ENCODE measurements at regions not wholly inside any gene's neighbourhood (a gene's known extent, or its start where the extent isn't known, plus 50 kb on each side); places are given as distances from the start of the nearest gene placed in this dataset.
"Not testable (repeated sequence)": the region's sequence is repeated elsewhere in the genome, so short reads cannot be mapped to it uniquely, and the experiment has no call there.

GRCh38 chr7:73200518-73201099 is 108.0 kb downstream of the NSUN5 start:
- not testable (repeated sequence) for H3K4me3 Mint-ChIP-seq; ATAC-seq; H3K4me1 Mint-ChIP-seq; H3K36me3 Mint-ChIP-seq (ENCODE audit: low read depth); H3K27me3 Mint-ChIP-seq; H3K27ac Mint-ChIP-seq; DNase-seq; H3K9me3 Mint-ChIP-seq

DNA sequence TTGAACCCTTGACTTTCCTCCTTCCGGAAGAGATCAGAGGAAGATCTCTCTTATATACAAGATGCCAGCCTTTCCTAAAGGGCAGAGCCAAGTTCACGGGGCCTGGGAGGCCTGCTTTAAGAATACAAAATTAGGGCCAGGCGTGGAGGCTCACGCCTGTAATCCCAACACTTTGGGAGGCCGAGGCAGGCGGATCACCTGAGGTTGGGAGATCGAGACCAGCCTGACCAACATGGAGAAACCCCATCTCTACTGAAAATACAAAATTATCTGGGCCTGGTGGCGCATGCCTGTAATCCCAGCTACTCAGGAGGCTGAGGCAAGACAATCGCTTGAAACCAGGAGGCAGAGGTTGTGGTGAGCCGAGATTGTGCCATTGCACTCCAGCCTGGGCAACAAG is 108.2 kb upstream of the SPDYE9 start:
- H3K4me1 Mint-ChIP-seq; ATAC-seq; H3K27me3 Mint-ChIP-seq; H3K27ac Mint-ChIP-seq; H3K4me3 Mint-ChIP-seq; DNase-seq; H3K36me3 Mint-ChIP-seq (ENCODE audit: low read depth); H3K9me3 Mint-ChIP-seq: not testable (repeated sequence)

DNA sequence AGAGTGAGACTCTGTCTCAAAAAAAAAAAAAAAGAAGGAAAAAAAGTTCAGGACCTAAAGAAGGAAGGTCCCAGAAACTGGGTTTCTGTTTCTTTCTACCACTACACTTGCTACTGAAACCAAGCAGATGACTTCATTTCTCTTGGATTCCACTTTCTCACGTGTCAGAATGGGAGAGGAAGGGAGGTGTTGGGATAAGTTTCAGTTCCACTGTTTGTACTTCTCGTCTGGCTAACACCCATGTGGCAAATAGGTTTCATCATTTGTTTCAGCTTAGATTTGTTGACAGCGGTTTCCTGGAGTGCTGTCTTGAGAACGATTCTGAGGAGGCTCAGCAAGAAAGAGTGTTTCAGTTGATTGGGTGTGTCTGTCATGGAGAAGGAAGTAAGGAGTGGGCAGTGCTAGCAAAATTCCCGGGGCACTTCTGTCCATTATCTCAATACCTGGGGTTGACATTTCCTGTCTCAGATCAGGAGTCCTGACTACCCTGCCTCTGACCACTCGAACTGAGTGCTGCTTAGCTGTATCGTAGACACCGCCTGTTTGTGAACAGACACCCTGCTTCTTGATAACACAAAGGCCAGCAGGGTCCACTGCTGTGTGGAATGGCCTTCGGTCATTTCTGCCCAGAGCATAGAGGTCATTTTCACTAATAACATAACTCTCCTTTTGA is 104.8 kb upstream of the SPDYE9 start:
- H3K36me3 Mint-ChIP-seq (ENCODE audit: low read depth); ATAC-seq; H3K9me3 Mint-ChIP-seq; H3K4me1 Mint-ChIP-seq; H3K27me3 Mint-ChIP-seq; H3K4me3 Mint-ChIP-seq; H3K27ac Mint-ChIP-seq; DNase-seq: not testable (repeated sequence)

- H3K4me3 Mint-ChIP-seq; H3K4me1 Mint-ChIP-seq; DNase-seq; H3K27ac Mint-ChIP-seq; ATAC-seq; H3K9me3 Mint-ChIP-seq; H3K36me3 Mint-ChIP-seq (ENCODE audit: low read depth); H3K27me3 Mint-ChIP-seq: not testable (repeated sequence)
Measured at GRCh38 chr7:73188287-73188686, 102.4 kb upstream of the SPDYE9 start.

- not testable (repeated sequence) for DNase-seq; H3K27ac Mint-ChIP-seq; H3K4me3 Mint-ChIP-seq; H3K27me3 Mint-ChIP-seq; H3K36me3 Mint-ChIP-seq (ENCODE audit: low read depth); ATAC-seq; H3K9me3 Mint-ChIP-seq; H3K4me1 Mint-ChIP-seq
Measured at GRCh38 chr7:73186589-73187309, 100.9 kb upstream of the SPDYE9 start.

DNA sequence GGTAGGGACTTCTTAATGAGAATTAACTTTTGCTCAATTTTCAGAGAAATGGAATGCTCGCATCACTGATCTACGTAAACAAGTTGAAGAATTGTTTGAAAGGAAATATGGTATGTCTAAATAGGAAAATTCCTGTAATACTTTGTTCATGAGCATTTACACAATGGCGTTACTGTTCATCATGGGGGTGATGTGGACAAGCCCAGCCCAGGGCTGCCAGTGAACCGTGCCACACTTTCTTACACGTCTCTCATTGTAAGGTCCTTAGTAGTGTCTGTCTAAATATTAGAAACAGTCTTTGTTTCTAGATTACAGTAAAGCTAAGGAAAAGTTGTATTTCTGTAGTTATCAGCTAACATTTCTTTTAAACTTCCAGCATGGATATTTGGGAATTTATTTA is 91.0 kb upstream of the SPDYE9 start:
- not testable (repeated sequence) for H3K4me1 Mint-ChIP-seq; H3K4me3 Mint-ChIP-seq; H3K9me3 Mint-ChIP-seq; ATAC-seq; H3K27ac Mint-ChIP-seq; H3K36me3 Mint-ChIP-seq (ENCODE audit: low read depth); DNase-seq; H3K27me3 Mint-ChIP-seq

DNA sequence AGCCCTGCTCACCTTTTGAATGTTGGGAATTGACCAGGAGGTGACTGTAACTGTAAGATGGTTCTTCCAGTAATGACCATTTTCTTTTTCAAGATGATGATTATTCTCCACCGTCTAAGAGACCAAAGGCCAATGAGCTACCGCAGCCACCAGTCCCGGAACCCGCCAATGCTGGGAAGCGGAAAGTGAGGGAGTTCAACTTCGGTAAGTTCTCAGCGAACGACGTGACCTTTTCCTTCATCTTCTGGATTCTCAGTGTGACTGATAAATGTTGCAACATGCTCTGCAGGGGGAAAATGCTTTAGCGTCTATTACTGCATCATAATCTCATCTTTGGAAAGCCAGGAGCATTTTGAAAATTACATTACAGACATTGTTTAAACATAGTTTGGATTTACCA is 89.5 kb upstream of the SPDYE9 start:
- not testable (repeated sequence) for DNase-seq; H3K9me3 Mint-ChIP-seq; H3K27me3 Mint-ChIP-seq; H3K4me1 Mint-ChIP-seq; H3K4me3 Mint-ChIP-seq; H3K27ac Mint-ChIP-seq; H3K36me3 Mint-ChIP-seq (ENCODE audit: low read depth); ATAC-seq

DNA sequence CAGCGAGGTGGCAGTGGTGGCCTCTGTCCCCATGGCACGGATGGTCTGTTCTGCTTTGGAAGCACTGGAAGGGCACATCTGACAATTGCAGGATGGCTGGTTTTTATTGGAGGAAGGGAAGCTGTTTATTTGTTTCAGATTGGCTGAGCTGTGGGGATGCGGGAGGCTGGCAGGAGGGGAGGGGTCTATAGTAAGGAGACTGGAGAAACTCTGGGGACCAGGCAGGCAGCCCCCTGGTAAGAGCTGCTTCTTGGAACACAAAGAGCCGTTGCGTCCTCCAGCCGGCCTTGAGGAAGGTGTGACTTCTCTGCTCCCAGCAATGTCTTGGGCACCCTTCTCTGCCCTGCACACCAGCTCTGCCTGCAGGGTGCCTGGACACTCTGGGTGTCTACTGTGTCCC is 85.1 kb upstream of the SPDYE9 start:
- peak; percentile 22 for ATAC-seq
- H3K4me3 Mint-ChIP-seq; H3K27ac Mint-ChIP-seq; H3K27me3 Mint-ChIP-seq; H3K36me3 Mint-ChIP-seq (ENCODE audit: low read depth); H3K4me1 Mint-ChIP-seq; DNase-seq; H3K9me3 Mint-ChIP-seq: not testable (repeated sequence)

DNA sequence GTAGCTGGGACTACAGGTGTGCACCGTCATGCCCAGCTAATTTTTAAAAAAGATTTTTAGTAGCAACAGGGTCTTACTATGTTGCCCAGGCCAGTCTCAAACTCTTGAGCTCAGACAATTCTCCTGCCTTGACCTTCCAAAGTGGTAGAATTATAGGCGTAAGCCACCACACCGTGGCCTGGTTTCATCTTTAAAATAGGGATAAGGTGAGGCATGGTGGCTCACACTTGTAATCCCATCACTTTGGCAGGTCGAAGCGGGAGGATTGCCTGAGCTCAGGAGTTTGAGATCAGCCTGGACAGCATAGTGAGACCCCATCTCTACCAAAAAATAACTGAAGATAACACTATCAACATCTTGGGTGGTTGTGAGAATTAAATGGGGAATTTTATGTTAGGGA is 84.6 kb upstream of the SPDYE9 start:
- not testable (repeated sequence) for H3K36me3 Mint-ChIP-seq (ENCODE audit: low read depth); DNase-seq; H3K9me3 Mint-ChIP-seq; H3K4me3 Mint-ChIP-seq; H3K4me1 Mint-ChIP-seq; H3K27me3 Mint-ChIP-seq; H3K27ac Mint-ChIP-seq
- ATAC-seq = peak; percentile 11

- not testable (repeated sequence) for H3K27ac Mint-ChIP-seq; H3K27me3 Mint-ChIP-seq; DNase-seq; H3K4me3 Mint-ChIP-seq; ATAC-seq; H3K36me3 Mint-ChIP-seq (ENCODE audit: low read depth); H3K4me1 Mint-ChIP-seq; H3K9me3 Mint-ChIP-seq
Measured at GRCh38 chr7:73166152-73166551, 80.3 kb upstream of the SPDYE9 start.

DNA sequence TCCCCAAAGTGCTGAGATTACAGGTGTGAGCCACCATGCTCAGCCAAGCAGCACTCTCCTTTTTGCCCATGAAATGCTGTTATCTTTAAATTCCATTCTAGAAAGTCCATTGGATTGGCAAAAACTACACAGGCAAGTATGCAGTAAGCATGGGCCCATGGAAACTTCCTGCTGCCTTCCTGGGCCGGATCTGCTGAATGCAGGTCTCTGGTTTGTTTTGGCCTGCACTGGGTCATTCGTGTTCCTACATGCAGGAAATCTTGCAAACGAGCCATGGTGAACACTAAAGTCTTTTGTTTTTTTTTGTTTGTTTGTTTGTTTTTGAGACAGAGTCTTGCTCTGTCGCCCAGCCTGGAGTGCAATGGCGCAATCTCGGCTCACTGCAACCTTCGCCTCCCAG is 76.8 kb upstream of the SPDYE9 start:
- H3K27ac Mint-ChIP-seq; H3K4me1 Mint-ChIP-seq; H3K9me3 Mint-ChIP-seq; H3K4me3 Mint-ChIP-seq; H3K36me3 Mint-ChIP-seq (ENCODE audit: low read depth); ATAC-seq; DNase-seq; H3K27me3 Mint-ChIP-seq: not testable (repeated sequence)

DNA sequence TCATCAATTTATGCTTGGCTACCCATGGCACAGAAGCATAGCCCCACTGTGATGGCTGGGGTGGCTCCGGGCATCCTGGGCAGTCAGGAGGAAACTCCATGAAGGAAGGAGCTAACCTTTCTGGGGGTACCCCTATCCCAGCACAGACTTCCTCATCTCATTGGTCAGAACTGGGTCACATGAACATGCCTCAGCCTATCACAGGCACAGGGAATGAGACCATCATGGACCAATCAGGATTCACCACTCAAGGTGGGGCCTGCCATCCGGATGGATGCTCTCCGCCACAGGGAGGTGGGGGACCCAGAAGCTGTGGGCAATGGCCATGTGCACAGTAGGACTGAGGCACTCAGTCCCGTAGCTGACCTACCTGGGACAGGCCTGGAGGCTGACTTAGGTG is 75.9 kb upstream of the SPDYE9 start:
- not testable (repeated sequence) for H3K9me3 Mint-ChIP-seq; H3K36me3 Mint-ChIP-seq (ENCODE audit: low read depth); ATAC-seq; H3K27ac Mint-ChIP-seq; H3K4me1 Mint-ChIP-seq; H3K27me3 Mint-ChIP-seq; DNase-seq; H3K4me3 Mint-ChIP-seq

GRCh38 chr7:73157169-73157661 is 71.4 kb upstream of the SPDYE9 start:
- H3K4me3 Mint-ChIP-seq; H3K36me3 Mint-ChIP-seq (ENCODE audit: low read depth); H3K27ac Mint-ChIP-seq; DNase-seq; H3K9me3 Mint-ChIP-seq; H3K4me1 Mint-ChIP-seq; ATAC-seq; H3K27me3 Mint-ChIP-seq: not testable (repeated sequence)

DNA sequence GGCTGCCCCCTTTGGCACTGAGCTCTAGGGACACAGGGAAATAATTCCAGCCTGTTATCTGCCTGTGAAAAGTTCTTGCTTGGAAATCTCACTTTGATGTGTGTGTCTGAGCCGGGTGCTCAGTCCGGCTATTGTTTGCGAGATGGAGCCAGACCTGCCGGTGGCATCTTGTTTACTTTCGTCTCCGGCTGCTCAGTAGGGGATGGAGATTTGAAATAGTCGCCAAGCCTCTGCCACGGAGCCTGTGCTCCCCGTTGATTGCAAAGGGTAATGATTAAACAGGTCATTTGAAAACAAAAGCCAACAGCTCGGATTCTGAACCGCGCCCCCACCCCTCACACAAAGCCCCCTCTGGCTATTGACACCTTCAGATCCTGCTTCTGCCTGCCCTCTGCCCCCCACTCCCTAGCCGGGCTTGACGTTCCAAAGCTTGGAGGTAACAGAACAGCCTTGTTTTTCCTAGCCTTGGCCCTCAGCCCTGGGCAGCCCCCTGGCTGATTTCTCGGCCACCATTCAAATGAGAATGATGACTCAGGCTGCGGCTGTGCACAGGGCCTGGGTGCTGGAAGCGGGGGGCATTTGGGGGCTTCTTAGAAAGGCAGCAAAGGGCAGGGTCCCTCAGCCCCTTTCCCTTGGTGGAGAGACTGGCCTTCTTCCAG is 70.8 kb upstream of the SPDYE9 start:
- not testable (repeated sequence) for H3K27ac Mint-ChIP-seq; H3K9me3 Mint-ChIP-seq; H3K27me3 Mint-ChIP-seq; ATAC-seq; H3K36me3 Mint-ChIP-seq (ENCODE audit: low read depth); DNase-seq; H3K4me3 Mint-ChIP-seq; H3K4me1 Mint-ChIP-seq

DNA sequence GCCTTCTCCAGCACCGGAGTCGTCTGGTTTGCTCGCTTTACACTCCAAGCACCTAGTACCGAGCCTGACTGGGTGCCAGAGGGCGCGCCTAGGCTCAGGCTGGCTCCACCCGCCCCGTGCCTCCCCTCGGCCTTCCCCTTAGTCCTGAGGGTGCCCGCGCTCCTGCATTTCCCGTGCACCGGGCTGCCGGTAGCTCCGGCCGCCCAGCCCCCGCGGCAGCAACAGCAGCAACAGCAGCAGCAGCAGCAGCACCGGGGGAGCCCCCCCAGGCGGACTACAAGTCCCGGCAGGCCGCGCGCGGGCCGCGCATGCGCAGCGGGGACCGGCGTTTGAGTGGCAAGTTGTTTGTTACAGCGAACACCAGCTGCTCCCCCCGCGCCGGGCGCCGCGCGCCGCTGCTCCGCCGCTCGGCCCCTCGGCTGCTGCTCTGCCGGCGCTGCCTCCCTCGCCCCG is 68.8 kb upstream of the SPDYE9 start:
- DNase-seq (peak; percentile 80), ATAC-seq (peak; percentile 94)
- H3K27me3 Mint-ChIP-seq = not testable (repeated sequence)

More for the DNA sequence above, 68.8 kb upstream of the SPDYE9 start:
- not testable (repeated sequence) for H3K4me1 Mint-ChIP-seq; H3K27ac Mint-ChIP-seq; H3K9me3 Mint-ChIP-seq; H3K36me3 Mint-ChIP-seq (ENCODE audit: low read depth)
- H3K4me3 Mint-ChIP-seq = peak overlapping the region; percentile 67
